HG03354 (cell line): ENCODE measurements at regions not wholly inside any gene's neighbourhood (a gene's known extent, or its start where the extent isn't known, plus 50 kb on each side); places are given as distances from the start of the nearest gene placed in this dataset.
"Not testable (repeated sequence)": the region's sequence is repeated elsewhere in the genome, so short reads cannot be mapped to it uniquely, and the experiment has no call there.

Experiments
- ATAC-seq: cut with Tn5 transposase; IDR thresholded peaks from one replicate; pipeline ENCODE4 v1.9.1; 2021; ENCODE audit warnings: mild to moderate bottlenecking; ENCODE audit not compliant: unreplicated experiment, poor library complexity, severe bottlenecking

GRCh38 chr5:90093751-90094485 is 315.6 kb downstream of the CETN3 start:
- no peak for ATAC-seq

GRCh38 chr5:90092734-90093133 is 316.8 kb downstream of the CETN3 start:
- no peak for ATAC-seq

GRCh38 chr5:90084342-90084741 is 325.2 kb downstream of the CETN3 start:
- ATAC-seq = no peak

- not testable (repeated sequence) for ATAC-seq
These were observed 336.5 kb downstream of the CETN3 start for GRCh38 chr5:90073026-90073570.

- ATAC-seq = no peak
These were observed 337.9 kb downstream of the CETN3 start for GRCh38 chr5:90071656-90072055.

- no peak for ATAC-seq
These were observed 338.5 kb downstream of the CETN3 start for GRCh38 chr5:90071066-90071465.

- ATAC-seq = no peak
These were observed 342.6 kb downstream of the CETN3 start for GRCh38 chr5:90066920-90067319.

GRCh38 chr5:90056911-90057705 is 352.4 kb downstream of the CETN3 start:
- ATAC-seq = no peak

GRCh38 chr5:90055831-90056328 is 353.7 kb downstream of the CETN3 start:
- ATAC-seq = no peak

GRCh38 chr5:90054612-90055011 is 354.9 kb downstream of the CETN3 start:
- no peak for ATAC-seq

- no peak for ATAC-seq
These were observed 357.8 kb downstream of the CETN3 start for GRCh38 chr5:90051756-90052155.

GRCh38 chr5:90050103-90050502 is 359.5 kb downstream of the CETN3 start:
- no peak for ATAC-seq

GRCh38 chr5:90047113-90047512 is 362.4 kb downstream of the CETN3 start:
- no peak for ATAC-seq

GRCh38 chr5:90040082-90040481 is 369.5 kb downstream of the CETN3 start:
- ATAC-seq = not testable (repeated sequence)

- ATAC-seq = no peak
These were observed 371.9 kb downstream of the CETN3 start for GRCh38 chr5:90037646-90038045.

GRCh38 chr5:90022711-90023053 is 386.9 kb downstream of the CETN3 start:
- ATAC-seq = no peak

- ATAC-seq = no peak
These were observed 387.4 kb downstream of the CETN3 start for GRCh38 chr5:90022002-90022710.

GRCh38 chr5:90020575-90021538 is 388.7 kb downstream of the CETN3 start:
- ATAC-seq = peak; percentile 93

- no peak for ATAC-seq
These were observed 392.3 kb downstream of the CETN3 start for GRCh38 chr5:90017239-90017638.
